ENCODE measurements at regions not wholly inside any gene's neighbourhood (a gene's known extent, or its start where the extent isn't known, plus 50 kb on each side); places are given as distances from the start of the nearest gene placed in this dataset.

DNA sequence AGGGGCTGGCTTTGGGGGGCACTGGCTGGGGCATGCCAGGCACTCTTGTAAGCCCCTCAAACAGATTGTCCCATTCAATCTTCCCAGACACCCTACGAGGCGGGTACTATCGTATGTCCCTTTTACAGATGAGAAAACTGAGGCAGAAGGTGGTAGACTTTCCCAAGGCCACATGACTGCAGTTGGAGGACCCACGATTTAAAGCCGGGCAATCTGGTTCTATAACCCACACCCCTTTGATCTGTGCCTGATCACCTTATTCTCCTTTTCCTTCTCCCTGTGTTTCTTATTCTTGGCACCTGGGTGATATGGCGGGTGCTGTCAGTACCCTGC, 146.3 kb upstream of the IRX3 start:
- H3K79me2 ChIP-seq (ENCODE audit: control insufficient read depth, insufficient read depth, low read length, unreplicated experiment), result no peaks in the 10 kb centered on the region
- H3K27me3 ChIP-seq (ENCODE audit: insufficient read depth, low read length), result no peaks in the 10 kb centered on the region
- no peak overlapping the region for H3K4me3 ChIP-seq (ENCODE audit: low read depth, low read length)
- H3K27ac ChIP-seq (ENCODE audit: low read depth, low read length), result no peak overlapping the region
- no peaks in the 10 kb centered on the region for H3K36me3 ChIP-seq (ENCODE audit: insufficient read depth, low read length)
- peaks cover 18% of the 10 kb centered on the region for H3K4me1 ChIP-seq (ENCODE audit: control insufficient read depth, insufficient read depth, low read length, unreplicated experiment)
- no peak overlapping the region for H2AFZ ChIP-seq (ENCODE audit: low read length, unreplicated experiment)

- Histone ChIP-seq H3K27ac (ENCODE audit: low read depth, low read length) (peak overlapping the region; percentile 70; the same call in 1 of the 2 replicates), H3K79me2 (ENCODE audit: control insufficient read depth, insufficient read depth, low read length, unreplicated experiment) (no peaks in the 10 kb centered on the region), H2AFZ (ENCODE audit: low read length, unreplicated experiment) (peak overlapping the region; percentile 48)
Observed at GRCh38 chr16:54431997-54432896, 145.7 kb upstream of the IRX3 start.

GRCh38 chr16:54431041-54431996, 144.7 kb upstream of the IRX3 start:
- Histone ChIP-seq H3K27me3 (ENCODE audit: insufficient read depth, low read length) (no peaks in the 10 kb centered on the region), H3K27ac (ENCODE audit: low read depth, low read length) (peak overlapping the region; percentile 70), H3K4me1 (ENCODE audit: control insufficient read depth, insufficient read depth, low read length, unreplicated experiment) (peaks cover 18% of the 10 kb centered on the region), H3K36me3 (ENCODE audit: insufficient read depth, low read length) (no peaks in the 10 kb centered on the region), H3K4me3 (ENCODE audit: low read depth, low read length) (peak overlapping the region; percentile 53), H3K79me2 (ENCODE audit: control insufficient read depth, insufficient read depth, low read length, unreplicated experiment) (no peaks in the 10 kb centered on the region), H2AFZ (ENCODE audit: low read length, unreplicated experiment) (peak overlapping the region; percentile 57)

More at GRCh38 chr16:54431997-54432896, 145.7 kb upstream of the IRX3 start:
- peaks cover 18% of the 10 kb centered on the region for H3K4me1 ChIP-seq (ENCODE audit: control insufficient read depth, insufficient read depth, low read length, unreplicated experiment)
- H3K4me3 ChIP-seq (ENCODE audit: low read depth, low read length), result 0 out of 2 replicates have a peak overlapping the region, but pooled peaks have one; percentile 53
- no peaks in the 10 kb centered on the region for H3K36me3 ChIP-seq (ENCODE audit: insufficient read depth, low read length)
- H3K27me3 ChIP-seq (ENCODE audit: insufficient read depth, low read length), result no peaks in the 10 kb centered on the region

- Histone ChIP-seq H3K4me1 (ENCODE audit: control insufficient read depth, insufficient read depth, low read length, unreplicated experiment) (peaks cover 18% of the 10 kb centered on the region), H2AFZ (ENCODE audit: low read length, unreplicated experiment) (peak overlapping the region; percentile 57), H3K79me2 (ENCODE audit: control insufficient read depth, insufficient read depth, low read length, unreplicated experiment) (no peaks in the 10 kb centered on the region), H3K27ac (ENCODE audit: low read depth, low read length) (peak overlapping the region; percentile 70), H3K27me3 (ENCODE audit: insufficient read depth, low read length) (no peaks in the 10 kb centered on the region), H3K36me3 (ENCODE audit: insufficient read depth, low read length) (no peaks in the 10 kb centered on the region), H3K4me3 (ENCODE audit: low read depth, low read length) (peak overlapping the region; percentile 53)
Observed at GRCh38 chr16:54430491-54431030, 144.0 kb upstream of the IRX3 start.

- Histone ChIP-seq H2AFZ (ENCODE audit: low read length, unreplicated experiment) (no peak overlapping the region), H3K36me3 (ENCODE audit: insufficient read depth, low read length) (no peaks in the 10 kb centered on the region), H3K79me2 (ENCODE audit: control insufficient read depth, insufficient read depth, low read length, unreplicated experiment) (no peaks in the 10 kb centered on the region), H3K27ac (ENCODE audit: low read depth, low read length) (no peak overlapping the region), H3K4me1 (ENCODE audit: control insufficient read depth, insufficient read depth, low read length, unreplicated experiment) (peaks cover 18% of the 10 kb centered on the region), H3K27me3 (ENCODE audit: insufficient read depth, low read length) (no peaks in the 10 kb centered on the region), H3K4me3 (ENCODE audit: low read depth, low read length) (no peak overlapping the region)
Observed at GRCh38 chr16:54429029-54429428, 142.4 kb upstream of the IRX3 start.

DNA sequence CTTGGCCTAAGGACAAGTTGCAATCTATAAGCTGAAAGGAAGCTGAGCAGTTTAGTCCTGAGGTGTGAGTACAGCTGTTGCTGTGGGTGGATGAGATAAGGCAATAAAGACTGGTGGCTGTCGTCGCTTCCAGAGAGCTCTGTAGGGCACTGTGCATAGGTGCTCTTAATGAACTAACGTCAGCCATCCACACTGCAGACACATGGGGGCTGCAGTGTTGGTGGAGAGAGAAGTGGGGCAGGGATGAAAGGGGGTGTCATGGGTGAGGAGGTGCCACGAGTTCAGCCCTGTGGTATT, 139.9 kb upstream of the IRX3 start:
- Histone ChIP-seq H2AFZ (ENCODE audit: low read length, unreplicated experiment) (no peak overlapping the region), H3K27me3 (ENCODE audit: insufficient read depth, low read length) (no peaks in the 10 kb centered on the region), H3K4me1 (ENCODE audit: control insufficient read depth, insufficient read depth, low read length, unreplicated experiment) (peaks cover 18% of the 10 kb centered on the region), H3K36me3 (ENCODE audit: insufficient read depth, low read length) (no peaks in the 10 kb centered on the region), H3K27ac (ENCODE audit: low read depth, low read length) (no peak overlapping the region), H3K4me3 (ENCODE audit: low read depth, low read length) (no peak overlapping the region), H3K79me2 (ENCODE audit: control insufficient read depth, insufficient read depth, low read length, unreplicated experiment) (no peaks in the 10 kb centered on the region)

- H2AFZ ChIP-seq (ENCODE audit: low read length, unreplicated experiment), result no peak overlapping the region
- H3K4me3 ChIP-seq (ENCODE audit: low read depth, low read length), result no peak overlapping the region
- no peak overlapping the region for H3K27ac ChIP-seq (ENCODE audit: low read depth, low read length)
- no peaks in the 10 kb centered on the region for H3K36me3 ChIP-seq (ENCODE audit: insufficient read depth, low read length)
- H3K79me2 ChIP-seq (ENCODE audit: control insufficient read depth, insufficient read depth, low read length, unreplicated experiment), result no peaks in the 10 kb centered on the region
- peaks cover 12% of the 10 kb centered on the region for H3K4me1 ChIP-seq (ENCODE audit: control insufficient read depth, insufficient read depth, low read length, unreplicated experiment)
- H3K27me3 ChIP-seq (ENCODE audit: insufficient read depth, low read length), result no peaks in the 10 kb centered on the region
Observed at GRCh38 chr16:54425681-54426552, 139.3 kb upstream of the IRX3 start.

DNA sequence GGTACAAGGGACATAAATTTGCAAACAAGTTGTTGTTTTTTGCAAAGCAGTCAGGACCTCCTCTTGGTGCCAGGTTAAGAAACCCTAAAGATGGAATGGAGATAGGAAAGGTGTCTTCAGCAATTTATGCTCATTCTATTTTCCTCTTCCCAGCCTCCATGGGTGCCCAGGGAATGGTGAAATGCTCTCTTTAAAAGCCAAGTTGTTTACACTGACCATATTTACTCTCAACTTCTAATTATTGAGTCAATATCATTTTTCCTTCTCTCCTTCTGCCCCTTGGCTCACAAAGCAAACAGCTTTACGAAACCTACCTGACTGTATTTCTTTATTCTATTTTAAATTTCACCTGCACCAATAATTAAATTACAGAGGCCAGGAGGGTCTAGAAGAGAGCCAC, 138.5 kb upstream of the IRX3 start:
- Histone ChIP-seq H3K36me3 (ENCODE audit: insufficient read depth, low read length) (no peaks in the 10 kb centered on the region), H3K4me3 (ENCODE audit: low read depth, low read length) (no peak overlapping the region), H3K27me3 (ENCODE audit: insufficient read depth, low read length) (no peaks in the 10 kb centered on the region), H3K27ac (ENCODE audit: low read depth, low read length) (no peak overlapping the region), H3K79me2 (ENCODE audit: control insufficient read depth, insufficient read depth, low read length, unreplicated experiment) (no peaks in the 10 kb centered on the region), H2AFZ (ENCODE audit: low read length, unreplicated experiment) (no peak overlapping the region), H3K4me1 (ENCODE audit: control insufficient read depth, insufficient read depth, low read length, unreplicated experiment) (peaks cover 10% of the 10 kb centered on the region)

DNA sequence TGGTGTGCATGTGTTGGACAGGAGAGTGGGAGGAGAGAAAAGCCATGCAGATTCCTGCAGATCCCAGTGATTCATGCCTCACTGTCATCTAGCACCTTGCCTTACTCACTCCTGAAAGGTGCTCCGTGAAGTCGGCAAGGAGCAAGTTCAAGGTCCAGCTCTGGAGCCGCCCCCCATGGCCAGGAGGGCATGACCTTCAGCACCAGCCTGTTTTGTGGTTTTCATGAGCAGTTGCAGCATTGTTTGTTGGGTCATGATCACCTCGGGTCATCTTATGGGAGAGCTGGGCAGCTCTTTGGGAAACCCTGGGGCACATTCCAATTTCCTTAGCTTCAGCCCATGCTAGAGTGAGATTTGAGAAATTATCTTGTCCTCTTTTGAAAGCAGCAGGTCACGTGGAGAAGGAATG, 137.5 kb upstream of the IRX3 start:
- Histone ChIP-seq H3K4me1 (ENCODE audit: control insufficient read depth, insufficient read depth, low read length, unreplicated experiment) (peaks cover 10% of the 10 kb centered on the region), H3K27ac (ENCODE audit: low read depth, low read length) (no peak overlapping the region), H3K27me3 (ENCODE audit: insufficient read depth, low read length) (no peaks in the 10 kb centered on the region), H3K4me3 (ENCODE audit: low read depth, low read length) (no peak overlapping the region), H3K79me2 (ENCODE audit: control insufficient read depth, insufficient read depth, low read length, unreplicated experiment) (no peaks in the 10 kb centered on the region), H3K36me3 (ENCODE audit: insufficient read depth, low read length) (no peaks in the 10 kb centered on the region), H2AFZ (ENCODE audit: low read length, unreplicated experiment) (no peak overlapping the region)

- Histone ChIP-seq H3K27ac (ENCODE audit: low read depth, low read length) (no peak overlapping the region), H3K4me3 (ENCODE audit: low read depth, low read length) (no peak overlapping the region), H3K4me1 (ENCODE audit: control insufficient read depth, insufficient read depth, low read length, unreplicated experiment) (peaks cover 10% of the 10 kb centered on the region), H3K27me3 (ENCODE audit: insufficient read depth, low read length) (no peaks in the 10 kb centered on the region), H2AFZ (ENCODE audit: low read length, unreplicated experiment) (peak overlapping the region; percentile 77), H3K36me3 (ENCODE audit: insufficient read depth, low read length) (no peaks in the 10 kb centered on the region), H3K79me2 (ENCODE audit: control insufficient read depth, insufficient read depth, low read length, unreplicated experiment) (no peaks in the 10 kb centered on the region)
Observed at GRCh38 chr16:54422569-54422978, 136.0 kb upstream of the IRX3 start.
